Activated CD4-positive, CD25-positive, alpha-beta regulatory T cell treated with anti-CD3 and anti-CD28 coated beads, Interleukin-2, amount 50 U/mL, for 24 hours (primary cell): ENCODE measurements at regions not wholly inside any gene's neighbourhood (a gene's known extent, or its start where the extent isn't known, plus 50 kb on each side); places are given as distances from the start of the nearest gene placed in this dataset.
"Not testable (repeated sequence)": the region's sequence is repeated elsewhere in the genome, so short reads cannot be mapped to it uniquely, and the experiment has no call there.

Experiments
- ATAC-seq, 2 donors: fragments of 150-1000 bp; cut with Tn5 transposase; one replicate each; pipeline ENCODE4 v1.10.0; 2021; ENCODE audit warnings: mild to moderate bottlenecking in 1 of 2, moderate library complexity in 1 of 2

DNA sequence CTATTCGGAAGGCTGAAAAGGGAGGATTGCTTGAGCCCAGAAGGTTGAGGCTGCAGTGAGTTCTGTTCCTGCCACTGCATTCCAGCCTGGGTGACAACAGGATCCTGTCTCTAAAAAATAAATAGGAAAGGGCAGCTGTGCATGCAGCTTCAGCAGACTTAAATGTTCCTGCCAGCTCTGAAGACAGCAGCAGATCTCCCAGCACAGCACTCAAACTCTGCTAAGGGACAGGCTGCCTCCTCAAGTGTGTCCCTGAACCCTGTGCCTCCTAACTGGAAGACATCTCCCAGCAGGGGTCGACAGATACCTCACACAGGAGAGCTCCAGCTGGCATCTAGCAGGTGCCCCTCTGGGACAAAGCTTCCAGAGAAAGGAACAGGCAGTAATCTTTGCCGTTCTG, 117.9 kb downstream of the CXCL12 start:
- ATAC-seq: no peak

DNA sequence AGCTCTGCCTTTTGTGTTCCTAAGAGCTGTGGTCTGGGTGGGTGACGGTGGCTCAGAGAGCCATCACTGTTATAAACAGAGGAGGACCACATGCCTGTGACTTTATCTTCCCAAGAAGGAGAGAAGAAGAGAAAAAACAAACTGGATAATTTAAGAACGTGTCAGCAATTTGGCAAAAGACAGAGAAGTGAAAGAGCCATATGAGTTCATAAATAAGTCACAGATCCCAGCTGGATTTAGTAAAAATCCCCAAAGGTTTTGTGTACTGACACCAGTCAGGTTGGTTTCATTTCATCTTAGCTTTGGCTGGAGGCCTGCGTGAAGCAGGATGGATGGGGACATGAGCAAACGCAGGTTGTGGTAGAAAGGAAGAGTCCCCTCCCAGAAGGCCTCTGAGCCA, 120.7 kb downstream of the CXCL12 start:
- ATAC-seq: no peak

DNA sequence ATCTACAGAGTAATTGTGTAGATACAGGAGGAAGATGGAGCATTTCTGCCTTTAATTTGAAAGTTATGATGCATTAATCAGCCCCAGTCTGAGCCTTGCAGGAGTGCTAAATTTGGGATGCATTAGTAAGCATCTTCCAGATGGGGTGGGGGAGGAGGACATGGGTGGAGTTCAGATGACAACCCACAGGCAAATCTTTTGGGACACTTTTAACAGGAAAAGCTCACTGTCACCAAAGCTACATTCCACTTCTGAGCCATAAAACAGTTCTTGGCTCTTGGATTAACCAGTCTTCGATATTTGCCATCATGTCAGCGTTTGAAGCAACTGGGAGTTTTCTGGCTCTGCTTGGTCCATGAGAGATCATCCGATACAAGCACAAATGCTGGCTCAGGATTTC, 121.1 kb downstream of the CXCL12 start:
- no peak for ATAC-seq

DNA sequence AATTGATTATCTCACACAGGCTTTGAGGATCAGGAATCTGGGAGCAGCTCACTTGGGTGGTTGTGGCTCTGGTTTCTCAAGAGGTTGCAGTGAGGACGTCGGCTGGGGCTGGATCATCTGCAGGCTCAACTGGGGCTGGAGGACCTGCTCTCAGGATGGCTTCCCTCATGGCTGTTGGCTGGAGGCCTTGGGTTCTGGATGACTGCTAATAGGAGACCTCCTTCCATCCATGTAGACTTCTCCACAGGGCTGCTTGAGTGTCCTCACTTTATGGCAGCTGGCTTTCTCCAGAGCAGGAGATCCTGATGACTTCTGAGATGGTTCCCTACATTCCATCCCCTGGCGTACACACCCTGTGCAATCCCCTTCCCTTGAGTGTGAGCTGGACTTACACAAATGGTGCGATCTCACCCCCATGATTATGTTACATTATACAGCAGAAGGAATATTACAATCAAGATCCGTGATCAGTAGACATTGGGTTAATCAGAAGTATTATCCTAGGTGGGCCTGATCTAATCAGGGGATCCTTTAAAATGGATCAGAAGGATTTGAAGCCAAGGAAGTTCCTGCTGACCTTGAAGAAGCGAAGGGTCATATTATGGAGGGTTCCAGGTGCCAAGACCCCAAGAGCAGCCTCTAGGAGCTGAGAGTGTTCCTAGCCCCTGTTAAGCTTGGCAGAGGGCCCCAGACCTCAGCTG, 122.2 kb downstream of the CXCL12 start:
- no peak for ATAC-seq

DNA sequence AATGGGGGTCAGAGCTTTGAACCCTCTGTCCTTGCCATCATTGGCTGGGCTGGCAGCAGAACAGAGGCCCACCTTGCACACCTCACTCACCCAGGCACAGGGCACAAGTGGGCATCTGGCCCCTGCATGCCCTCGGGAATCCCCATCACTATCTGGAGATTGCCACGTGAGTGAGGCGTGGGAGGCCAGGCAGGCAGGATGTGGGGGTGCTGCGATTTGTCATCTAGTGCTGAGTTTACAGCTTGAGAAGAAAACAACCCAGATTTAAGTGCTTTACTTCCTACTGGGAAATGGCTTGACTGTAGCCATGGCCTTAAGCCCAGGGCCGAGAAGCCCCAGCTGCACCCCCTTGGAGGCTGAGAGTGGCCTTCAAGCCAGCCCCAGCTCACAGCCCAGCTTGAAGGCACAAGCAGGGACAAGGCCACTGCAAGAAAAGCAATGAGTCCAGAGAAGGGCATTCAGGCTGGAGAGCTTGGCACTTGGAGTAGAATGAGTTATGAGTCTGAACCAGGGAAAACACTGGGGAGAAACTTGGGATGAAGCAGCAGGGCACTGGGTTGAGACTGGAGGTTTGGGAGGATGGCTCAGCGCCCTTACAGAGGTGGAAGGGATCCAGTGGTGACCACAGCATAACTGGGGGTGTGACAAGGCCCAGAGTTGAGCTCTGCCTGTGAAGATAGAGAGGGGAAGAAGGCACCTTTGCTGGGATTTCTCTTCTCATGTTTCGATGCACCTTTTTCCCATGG, 123.0 kb downstream of the CXCL12 start:
- ATAC-seq: no peak

DNA sequence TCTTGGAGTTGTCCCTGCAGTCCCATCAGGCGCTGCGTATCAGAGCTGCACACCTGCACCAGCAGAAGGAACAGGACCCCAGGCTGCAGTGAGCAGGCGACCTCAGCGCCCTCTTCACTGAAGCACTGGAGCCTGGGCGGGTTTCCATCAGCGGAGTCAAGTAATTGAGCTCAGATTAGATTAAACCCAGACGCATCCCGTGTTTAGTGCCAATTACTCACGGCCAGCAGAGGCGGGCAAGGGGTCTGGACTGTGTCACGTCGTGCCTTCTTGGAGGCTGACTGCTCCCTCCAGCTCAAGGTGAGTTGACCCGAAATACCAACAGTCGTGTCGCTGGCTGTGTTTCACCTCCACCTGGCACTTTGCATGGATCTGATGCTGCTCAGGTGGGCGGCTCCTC, 123.6 kb downstream of the CXCL12 start:
- ATAC-seq: no peak

DNA sequence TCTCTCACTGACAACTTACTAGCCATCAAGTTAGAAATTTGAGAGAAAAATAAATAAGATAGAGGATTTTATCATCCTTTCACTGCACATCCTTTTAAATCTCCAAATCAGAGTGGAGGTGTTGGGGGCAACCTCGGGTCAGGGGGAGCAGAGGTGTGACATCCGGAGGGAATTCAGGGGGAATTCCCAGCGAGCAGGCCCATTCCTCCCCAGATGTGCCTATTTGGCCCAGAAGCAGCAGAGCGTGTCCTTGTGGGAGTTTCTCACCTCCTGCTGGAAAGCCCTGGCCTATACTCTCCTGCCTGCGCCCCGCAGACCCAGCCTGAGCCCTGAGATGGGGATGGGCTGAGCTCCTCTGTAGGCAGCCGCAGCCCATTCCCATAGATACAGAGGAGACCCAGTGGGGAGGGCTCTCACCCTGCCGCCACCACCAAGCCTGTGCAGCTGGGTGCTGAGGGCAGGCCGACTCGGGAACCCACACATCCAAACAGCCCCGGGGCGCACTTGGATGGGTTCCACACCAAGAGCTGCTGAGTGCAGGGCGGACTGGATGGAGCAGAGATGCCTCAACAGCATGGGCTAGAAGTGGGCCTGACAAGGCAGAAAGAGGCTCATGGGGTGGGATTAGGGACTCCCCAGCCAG, 124.5 kb downstream of the CXCL12 start:
- ATAC-seq: no peak

DNA sequence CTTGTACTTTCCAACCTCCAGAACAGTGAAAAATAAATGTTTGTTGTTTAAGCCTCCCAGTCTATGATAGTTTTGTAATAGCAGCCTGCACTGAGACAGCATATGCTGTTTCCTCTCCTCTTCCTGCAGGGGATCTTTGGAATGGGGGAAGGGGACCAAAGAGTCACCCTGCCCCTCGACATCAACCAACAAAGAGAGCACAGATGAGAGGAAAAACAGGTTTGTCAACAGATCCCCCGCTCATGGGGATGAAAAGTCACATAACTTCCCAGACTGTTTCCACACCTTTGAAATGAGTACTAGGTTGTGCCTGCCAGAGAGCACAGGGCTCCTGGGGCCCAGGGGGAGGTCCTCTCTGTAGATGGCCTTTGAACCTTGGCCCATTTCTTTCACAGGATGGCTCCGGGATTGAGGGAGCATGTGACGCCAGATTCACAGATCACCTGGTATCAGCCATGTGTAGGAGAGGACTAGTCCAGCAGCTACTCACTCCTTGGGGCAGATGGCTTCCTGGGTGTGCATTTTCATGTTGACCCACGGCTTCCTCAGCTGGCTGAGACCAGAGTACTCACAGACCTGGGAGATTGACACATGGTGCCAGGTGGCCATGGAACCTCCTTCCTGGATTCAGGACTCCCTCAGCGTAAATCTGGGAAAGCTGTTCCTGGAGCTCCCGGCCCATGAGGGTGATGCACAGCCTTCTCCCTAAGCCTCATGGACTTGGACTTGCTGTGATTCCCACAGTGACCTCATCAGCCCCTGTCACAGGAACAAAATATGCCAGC, 125.6 kb downstream of the CXCL12 start:
- ATAC-seq: no peak

DNA sequence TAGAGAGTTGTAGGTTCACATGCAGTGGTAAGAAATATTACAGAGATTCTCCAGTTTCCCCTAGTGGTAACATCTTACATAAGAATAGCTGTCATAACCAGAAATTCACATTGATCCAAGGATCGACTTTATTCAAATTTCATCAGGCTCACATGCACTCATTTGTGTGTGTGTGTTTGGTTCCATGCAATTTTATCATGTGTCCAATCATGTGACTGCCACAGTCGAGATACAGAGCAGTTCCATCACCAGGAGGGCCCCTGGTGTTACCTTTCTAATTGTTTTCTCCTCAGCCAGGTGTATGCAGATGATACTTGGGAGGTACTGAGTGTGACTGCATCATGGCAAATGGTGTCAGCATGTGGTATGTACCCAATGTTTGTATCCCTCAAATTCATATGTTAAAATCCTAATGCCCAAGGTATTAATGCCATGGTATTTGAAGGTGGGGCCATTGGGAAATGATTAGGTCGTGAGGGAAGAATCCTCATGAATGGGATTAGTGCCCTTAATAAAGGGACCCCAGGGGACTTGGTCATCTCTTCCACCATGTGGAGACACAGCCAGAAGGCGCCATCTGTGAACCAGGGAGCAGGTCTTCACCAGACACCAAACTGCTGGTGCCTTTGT, 126.3 kb downstream of the CXCL12 start:
- no peak for ATAC-seq

DNA sequence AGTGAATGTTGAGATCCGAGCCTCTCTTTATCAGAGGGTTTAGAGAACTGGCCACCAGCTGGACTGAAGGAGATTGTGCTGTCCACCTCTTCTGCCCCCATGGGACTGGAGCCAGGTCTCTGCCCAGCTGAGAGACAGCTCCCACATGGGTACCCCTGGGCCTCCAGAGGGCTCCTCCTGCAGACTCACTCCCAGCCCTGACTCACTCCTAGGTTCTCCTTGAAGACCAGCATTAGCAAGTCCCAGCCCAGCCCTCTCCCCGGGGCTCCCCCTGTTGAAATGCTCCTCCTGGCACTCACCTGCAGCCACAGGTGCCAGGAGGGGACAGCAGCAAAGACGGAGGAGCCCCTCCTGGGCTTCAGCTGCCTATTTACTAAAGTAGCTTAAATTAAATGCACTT, 126.9 kb downstream of the CXCL12 start:
- ATAC-seq: no peak

GRCh38 chr10:44253769-44254462, 131.0 kb downstream of the CXCL12 start:
- no peak for ATAC-seq

DNA sequence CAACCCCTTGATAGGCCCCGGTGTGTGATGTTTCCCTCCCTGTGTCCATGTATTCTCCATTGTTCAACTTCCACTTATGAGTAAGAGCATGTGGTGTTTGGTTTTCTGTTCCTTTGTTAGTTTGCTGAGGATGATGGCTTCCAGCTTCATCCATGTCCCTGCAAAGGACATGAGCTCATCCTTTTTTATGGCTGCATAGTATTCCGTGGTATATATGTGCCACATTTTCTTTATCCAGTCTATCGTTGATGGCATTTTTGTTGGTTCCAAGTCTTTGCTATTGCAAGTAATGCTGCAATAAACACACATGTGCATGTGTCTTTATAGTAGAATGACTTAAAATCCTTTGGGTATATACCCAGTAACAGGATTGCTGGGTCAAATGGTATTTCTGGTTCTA, 132.3 kb downstream of the CXCL12 start:
- ATAC-seq: not testable (repeated sequence)

DNA sequence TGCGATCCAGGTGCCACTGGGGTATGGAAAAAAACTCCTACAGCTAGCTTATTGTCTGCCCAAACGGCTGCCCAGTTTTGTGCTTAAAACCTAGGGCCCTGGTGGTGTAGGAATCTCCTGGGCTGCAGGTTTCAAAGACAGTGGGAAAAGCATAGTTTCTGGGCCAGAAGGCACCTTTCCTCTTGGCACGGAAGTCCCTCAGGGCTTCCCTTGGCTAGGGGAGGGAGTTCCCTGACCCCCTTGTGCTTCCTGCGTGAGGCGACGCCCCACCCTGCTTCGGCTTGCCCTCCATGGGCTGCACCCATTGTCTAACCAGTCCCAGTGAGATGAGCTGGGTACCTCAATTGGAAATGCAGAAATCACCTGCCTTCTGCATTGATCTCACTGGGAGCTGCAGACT, 135.0 kb downstream of the CXCL12 start:
- ATAC-seq: not testable (repeated sequence)

GRCh38 chr10:44249490-44249889, 135.4 kb downstream of the CXCL12 start:
- no peak for ATAC-seq

GRCh38 chr10:44246700-44247099, 138.2 kb downstream of the CXCL12 start:
- not testable (repeated sequence) for ATAC-seq

GRCh38 chr10:44246287-44246686, 138.6 kb downstream of the CXCL12 start:
- not testable (repeated sequence) for ATAC-seq

DNA sequence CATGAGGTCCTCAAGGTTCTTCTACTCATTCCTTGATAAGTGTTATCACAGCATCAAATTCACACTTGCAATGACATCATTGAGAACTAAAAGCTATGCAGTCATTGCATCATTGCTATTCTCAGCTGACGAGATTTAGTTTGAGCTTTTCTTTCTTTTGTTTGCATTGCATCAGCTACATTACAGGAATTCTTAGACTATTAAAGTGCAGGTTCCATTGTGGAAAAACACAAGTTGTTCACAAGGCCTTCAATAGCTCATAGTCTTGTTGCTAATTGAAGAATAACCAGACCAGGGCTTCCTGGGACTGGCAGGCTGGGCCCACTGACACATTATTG, 139.3 kb downstream of the CXCL12 start:
- no peak for ATAC-seq

DNA sequence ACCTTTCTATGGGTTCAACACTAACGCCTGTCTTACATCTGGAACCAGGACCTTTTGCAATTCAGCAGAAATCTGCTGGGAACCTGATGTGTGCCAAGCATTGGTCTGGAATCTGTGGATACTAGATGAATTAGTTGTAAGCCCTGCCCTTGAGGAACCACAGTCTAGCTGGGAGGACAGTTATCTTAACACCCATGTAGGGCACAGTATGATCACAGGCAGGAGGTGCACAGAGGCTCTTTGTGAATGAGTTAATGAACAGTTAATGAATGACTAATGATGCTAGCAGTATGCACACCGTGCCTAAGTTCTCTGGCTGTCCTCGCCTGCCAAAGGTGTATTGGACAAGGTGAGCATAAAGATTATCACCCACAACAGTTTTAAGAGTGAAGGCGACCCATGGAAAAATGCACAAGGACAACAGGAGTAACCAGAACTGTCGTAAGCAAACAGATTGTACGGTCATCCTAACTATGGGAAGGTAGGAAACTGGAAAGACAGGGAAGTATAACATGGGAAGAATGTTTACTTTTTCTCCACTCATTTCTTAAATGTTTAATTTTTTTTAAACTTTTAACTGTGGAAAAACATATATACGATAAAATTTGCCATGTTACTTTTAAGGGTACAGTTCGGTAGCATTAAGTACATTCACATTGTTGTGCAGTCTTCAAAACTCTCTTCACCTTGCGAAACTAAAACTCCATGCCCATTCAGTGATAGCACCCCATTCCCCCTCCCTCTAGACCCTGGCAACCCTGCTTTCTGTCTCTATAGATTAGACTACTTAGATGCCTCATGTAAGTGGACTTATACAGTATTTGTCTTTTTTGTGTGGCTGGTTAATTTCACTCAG, 139.9 kb downstream of the CXCL12 start:
- ATAC-seq: no peak

GRCh38 chr10:44243851-44244510, 140.9 kb downstream of the CXCL12 start:
- no peak for ATAC-seq

- ATAC-seq: no peak
Measured at GRCh38 chr10:44242826-44243225, 142.1 kb downstream of the CXCL12 start.

DNA sequence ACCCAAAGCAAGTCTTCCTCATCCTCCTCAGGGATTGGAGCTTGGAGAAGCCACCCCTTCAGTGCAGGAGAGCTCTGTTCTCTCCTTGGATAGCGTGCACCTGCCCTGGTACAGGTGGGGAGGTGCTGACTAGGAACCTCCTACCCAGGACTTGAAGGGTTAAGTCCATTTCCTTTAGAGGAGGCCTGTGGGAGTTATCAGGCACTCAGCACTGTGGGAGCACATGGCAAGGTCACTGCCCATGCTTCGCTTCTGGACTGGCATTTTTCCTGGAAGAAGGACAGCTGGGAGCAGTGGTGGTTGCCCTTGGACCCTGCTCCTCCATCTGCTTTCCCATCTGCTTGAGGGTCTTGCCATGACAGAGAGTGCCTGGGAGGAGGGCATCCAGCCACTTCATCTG, 142.8 kb downstream of the CXCL12 start:
- ATAC-seq: no peak
